ENCODE measurements at regions not wholly inside any gene's neighbourhood (a gene's known extent, or its start where the extent isn't known, plus 50 kb on each side); places are given as distances from the start of the nearest gene placed in this dataset.
A peak's percentile ranks its signal among the peaks of the same experiment; 100 is the strongest.

DNA sequence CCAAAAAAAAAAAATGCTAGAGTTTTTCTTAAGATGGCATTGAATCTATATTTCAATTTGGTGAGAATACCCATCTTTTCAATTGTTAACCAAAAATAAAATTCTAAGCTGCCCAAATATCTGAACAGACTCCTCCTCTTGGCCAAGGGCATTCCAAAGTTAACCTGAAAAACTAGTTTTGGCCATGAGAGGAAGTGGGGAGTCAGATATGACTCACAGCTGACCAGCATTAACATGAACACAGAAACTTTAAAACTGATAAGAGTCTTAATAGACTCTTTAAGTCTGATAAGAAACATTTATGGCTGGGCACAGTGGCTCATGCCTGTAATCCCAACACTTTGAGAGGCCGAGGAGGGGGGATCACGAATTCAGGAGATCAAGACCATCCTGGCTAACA is 171.3 kb downstream of the FAXC start:
- TF ChIP-seq, protein P1, sequence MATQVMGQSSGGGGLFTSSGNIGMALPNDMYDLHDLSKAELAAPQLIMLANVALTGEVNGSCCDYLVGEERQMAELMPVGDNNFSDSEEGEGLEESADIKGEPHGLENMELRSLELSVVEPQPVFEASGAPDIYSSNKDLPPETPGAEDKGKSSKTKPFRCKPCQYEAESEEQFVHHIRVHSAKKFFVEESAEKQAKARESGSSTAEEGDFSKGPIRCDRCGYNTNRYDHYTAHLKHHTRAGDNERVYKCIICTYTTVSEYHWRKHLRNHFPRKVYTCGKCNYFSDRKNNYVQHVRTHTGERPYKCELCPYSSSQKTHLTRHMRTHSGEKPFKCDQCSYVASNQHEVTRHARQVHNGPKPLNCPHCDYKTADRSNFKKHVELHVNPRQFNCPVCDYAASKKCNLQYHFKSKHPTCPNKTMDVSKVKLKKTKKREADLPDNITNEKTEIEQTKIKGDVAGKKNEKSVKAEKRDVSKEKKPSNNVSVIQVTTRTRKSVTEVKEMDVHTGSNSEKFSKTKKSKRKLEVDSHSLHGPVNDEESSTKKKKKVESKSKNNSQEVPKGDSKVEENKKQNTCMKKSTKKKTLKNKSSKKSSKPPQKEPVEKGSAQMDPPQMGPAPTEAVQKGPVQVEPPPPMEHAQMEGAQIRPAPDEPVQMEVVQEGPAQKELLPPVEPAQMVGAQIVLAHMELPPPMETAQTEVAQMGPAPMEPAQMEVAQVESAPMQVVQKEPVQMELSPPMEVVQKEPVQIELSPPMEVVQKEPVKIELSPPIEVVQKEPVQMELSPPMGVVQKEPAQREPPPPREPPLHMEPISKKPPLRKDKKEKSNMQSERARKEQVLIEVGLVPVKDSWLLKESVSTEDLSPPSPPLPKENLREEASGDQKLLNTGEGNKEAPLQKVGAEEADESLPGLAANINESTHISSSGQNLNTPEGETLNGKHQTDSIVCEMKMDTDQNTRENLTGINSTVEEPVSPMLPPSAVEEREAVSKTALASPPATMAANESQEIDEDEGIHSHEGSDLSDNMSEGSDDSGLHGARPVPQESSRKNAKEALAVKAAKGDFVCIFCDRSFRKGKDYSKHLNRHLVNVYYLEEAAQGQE (IDR thresholded peaks at IDR 0.05; ENCODE audit: low read depth) = no peak
- no peak for TF ChIP-seq CTCF (IDR thresholded peaks at IDR 0.05 in 2 of 3, conservative IDR thresholded peaks at IDR 0.05 in 1 of 3; ENCODE audit: borderline replicate concordance in 1 of 3, insufficient read depth in 1 of 3, low read depth in 2 of 3, low read length in 2 of 3)
- peak; percentile 66 for TF ChIP-seq SP1 (IDR thresholded peaks at IDR 0.05; ENCODE audit: low read depth)
- peak; percentile 82 for TF ChIP-seq FOSL1 (IDR thresholded peaks at IDR 0.05; ENCODE audit: low read depth)
- no peak for TF ChIP-seq POLR2AphosphoS5 (IDR thresholded peaks at IDR 0.05; ENCODE audit: low read depth, low read length)
- no peak for TF ChIP-seq EGR1 (IDR thresholded peaks at IDR 0.05; ENCODE audit: low read depth)
- TF ChIP-seq EZH2phosphoT487 (IDR thresholded peaks at IDR 0.05; ENCODE audit: borderline replicate concordance) = no peak
- TF ChIP-seq POLR2A (IDR thresholded peaks at IDR 0.05; ENCODE audit: borderline replicate concordance, extremely low read depth, insufficient read depth, insufficient read length) = no peak

Measured in HCT116 (cell line).